Calu3 (cell line): ENCODE measurements at regions not wholly inside any gene's neighbourhood (a gene's known extent, or its start where the extent isn't known, plus 50 kb on each side); places are given as distances from the start of the nearest gene placed in this dataset.
A peak's percentile ranks its signal among the peaks of the same experiment; 100 is the strongest.

Source experiments
- BruUV-seq: library from RNA; stranded (reverse); fragments of 400-500 nt; replicated peaks from 2 replicates; lab custom pipeline; 2021; lab: Mats Ljungman, UMichigan
- CTCF ChIA-PET: fragments of 300-600 bp; sonication (Branson Sonifier 250); formaldehyde crosslinking; loops from one replicate; lab custom pipeline; 2022; ENCODE audit warnings: antibody characterized with exemption; lab: Charles Lee
- DNase-seq: peaks from one replicate; pipeline ENCODE4 v3.0.0; 2022
- H3K27ac Mint-ChIP-seq: one replicate; pipeline ENCODE4 v1.8.0; 2022; ENCODE audit warnings: mixed read lengths; ENCODE audit not compliant: unreplicated experiment
- H3K27me3 Mint-ChIP-seq: one replicate; pipeline ENCODE4 v1.8.0; 2022; ENCODE audit warnings: mixed read lengths; ENCODE audit not compliant: unreplicated experiment
- H3K36me3 Mint-ChIP-seq: one replicate; pipeline ENCODE4 v1.8.0; 2022; ENCODE audit warnings: mild to moderate bottlenecking, moderate library complexity, mixed read lengths; ENCODE audit not compliant: insufficient read depth, unreplicated experiment
- H3K4me1 Mint-ChIP-seq: one replicate; pipeline ENCODE4 v1.8.0; 2022; ENCODE audit warnings: mild to moderate bottlenecking, low read depth, mixed read lengths; ENCODE audit not compliant: unreplicated experiment
- H3K4me3 Mint-ChIP-seq: one replicate; pipeline ENCODE4 v1.8.0; 2022; ENCODE audit warnings: mild to moderate bottlenecking, low read depth, moderate library complexity, mixed read lengths; ENCODE audit not compliant: unreplicated experiment
- H3K9me3 Mint-ChIP-seq: one replicate; pipeline ENCODE4 v1.8.0; 2022; ENCODE audit warnings: low read depth, mixed read lengths; ENCODE audit not compliant: unreplicated experiment
- intact Hi-C: fragments of 100-400 bp; cut with micrococcal nuclease; formaldehyde crosslinking; loops from one replicate; pipeline ENCODE4 v1.10.0; 2022; ENCODE audit not compliant: unreplicated experiment
- TF ChIP-seq, protein P1 (sequence below): fragments of 200-600 bp; IDR thresholded peaks from one replicate; pipeline ENCODE4 v1.8.0; 2022; ENCODE audit warnings: antibody characterized with exemption; ENCODE audit not compliant: unreplicated experiment

DNA sequence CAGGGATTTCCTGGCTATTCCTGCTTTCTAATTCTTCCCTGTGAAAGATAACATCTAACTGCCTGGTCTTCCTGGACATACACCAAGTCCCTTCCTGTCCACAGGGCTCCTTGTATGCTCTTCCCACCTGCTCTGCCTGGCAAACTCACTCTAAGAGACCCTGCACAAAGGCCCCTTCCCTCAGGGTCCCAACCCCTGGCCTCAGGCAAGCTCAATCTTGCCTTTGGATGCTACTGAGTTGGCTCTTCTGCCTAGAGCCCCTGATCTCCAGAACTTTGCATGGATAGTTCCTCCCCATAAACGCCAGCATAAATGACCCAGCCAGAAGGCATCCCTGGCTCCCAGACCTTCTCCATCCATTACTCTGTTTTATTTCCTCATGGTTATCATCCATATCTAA, 98.3 kb upstream of the OTOS start:
- no peak for DNase-seq
- no TSS peak for BruUV-seq
- Mint-ChIP-seq H3K27me3 (peaks cover 26% of the 10 kb centered on the region), H3K4me3 (no peak overlapping the region), H3K27ac (peak overlapping the region; percentile 15), H3K36me3 (peaks cover 8% of the 10 kb centered on the region), H3K9me3 (peaks cover 4% of the 10 kb centered on the region), H3K4me1 (peaks cover 20% of the 10 kb centered on the region)
- intact Hi-C loops, result no loop called here
- TF ChIP-seq, protein P1, sequence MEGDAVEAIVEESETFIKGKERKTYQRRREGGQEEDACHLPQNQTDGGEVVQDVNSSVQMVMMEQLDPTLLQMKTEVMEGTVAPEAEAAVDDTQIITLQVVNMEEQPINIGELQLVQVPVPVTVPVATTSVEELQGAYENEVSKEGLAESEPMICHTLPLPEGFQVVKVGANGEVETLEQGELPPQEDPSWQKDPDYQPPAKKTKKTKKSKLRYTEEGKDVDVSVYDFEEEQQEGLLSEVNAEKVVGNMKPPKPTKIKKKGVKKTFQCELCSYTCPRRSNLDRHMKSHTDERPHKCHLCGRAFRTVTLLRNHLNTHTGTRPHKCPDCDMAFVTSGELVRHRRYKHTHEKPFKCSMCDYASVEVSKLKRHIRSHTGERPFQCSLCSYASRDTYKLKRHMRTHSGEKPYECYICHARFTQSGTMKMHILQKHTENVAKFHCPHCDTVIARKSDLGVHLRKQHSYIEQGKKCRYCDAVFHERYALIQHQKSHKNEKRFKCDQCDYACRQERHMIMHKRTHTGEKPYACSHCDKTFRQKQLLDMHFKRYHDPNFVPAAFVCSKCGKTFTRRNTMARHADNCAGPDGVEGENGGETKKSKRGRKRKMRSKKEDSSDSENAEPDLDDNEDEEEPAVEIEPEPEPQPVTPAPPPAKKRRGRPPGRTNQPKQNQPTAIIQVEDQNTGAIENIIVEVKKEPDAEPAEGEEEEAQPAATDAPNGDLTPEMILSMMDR, result no peak
- CTCF ChIA-PET, result interaction anchor here (1.1 kb wide), 1 partner anchor 17 kb away, joined by 4 read pairs; no protein-coding TSS in a partner anchor

DNA sequence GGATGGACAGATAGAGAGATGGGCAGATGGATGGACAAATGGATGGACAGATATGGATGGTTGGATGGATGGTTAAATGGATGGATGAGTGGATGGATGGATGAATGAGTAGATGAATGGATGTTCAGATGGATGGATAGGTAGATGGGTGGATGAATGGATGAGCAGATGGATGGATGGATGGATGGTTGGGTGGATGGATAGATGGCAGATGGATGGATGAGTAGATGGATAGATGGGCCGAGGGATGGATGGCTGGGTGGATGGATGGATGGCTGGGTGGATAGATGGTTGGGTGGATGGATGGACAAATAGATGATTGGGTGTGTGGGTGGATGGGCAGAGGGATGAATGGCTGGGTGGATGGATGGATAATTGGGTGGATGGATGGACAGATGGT, 98.9 kb upstream of the OTOS start:
- TF ChIP-seq, protein P1, result no peak
- BruUV-seq, result no TSS peak
- peaks cover 26% of the 10 kb centered on the region for H3K27me3 Mint-ChIP-seq

DNA sequence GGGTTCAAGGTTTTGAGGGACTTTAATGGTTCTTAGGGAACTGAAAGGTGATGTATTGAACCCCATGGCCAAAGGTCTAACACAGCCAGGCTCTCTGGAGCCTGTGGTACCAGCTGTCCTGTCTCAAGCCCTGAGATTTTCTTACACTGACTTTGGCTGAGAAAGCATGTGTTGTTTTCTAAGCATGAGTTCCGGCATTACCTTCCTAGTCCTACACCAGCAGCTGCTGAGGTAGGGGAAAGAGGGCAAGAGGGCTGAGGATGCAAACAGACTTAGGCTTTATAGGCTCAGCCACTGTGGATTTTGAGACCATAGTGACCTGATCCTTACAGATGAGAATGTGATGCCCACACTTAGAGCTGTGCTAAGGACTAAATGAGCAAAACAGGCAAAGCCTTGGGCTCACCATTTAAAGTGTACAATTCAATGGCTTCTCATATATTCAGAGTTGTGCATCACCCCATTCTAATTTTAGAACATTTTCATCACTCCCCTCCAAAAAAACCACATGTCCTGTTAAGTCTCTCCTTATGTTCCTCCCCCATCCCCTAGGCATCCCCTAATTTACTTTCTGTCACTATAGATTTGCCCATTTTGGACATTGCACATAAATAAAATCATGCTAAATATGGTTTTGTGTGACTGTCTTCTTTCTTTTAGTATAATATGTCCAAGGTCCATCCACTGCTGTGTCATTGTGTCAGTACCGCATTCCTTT, 99.7 kb upstream of the OTOS start:
- H3K27ac Mint-ChIP-seq, result no peak overlapping the region
- peaks cover 8% of the 10 kb centered on the region for H3K36me3 Mint-ChIP-seq
- intact Hi-C loops, result no loop called here
- peaks cover 26% of the 10 kb centered on the region for H3K27me3 Mint-ChIP-seq
- no peak overlapping the region for H3K4me3 Mint-ChIP-seq
- no TSS peak for BruUV-seq
- peaks cover 4% of the 10 kb centered on the region for H3K9me3 Mint-ChIP-seq
- TF ChIP-seq, protein P1, result no peak
- DNase-seq, result no peak
- CTCF ChIA-PET, result no interaction called here
- H3K4me1 Mint-ChIP-seq, result peaks cover 20% of the 10 kb centered on the region

More for the DNA sequence above, 98.9 kb upstream of the OTOS start:
- H3K27ac Mint-ChIP-seq, result no peak overlapping the region
- CTCF ChIA-PET, result no interaction called here
- H3K36me3 Mint-ChIP-seq, result peaks cover 8% of the 10 kb centered on the region
- peaks cover 4% of the 10 kb centered on the region for H3K9me3 Mint-ChIP-seq
- H3K4me1 Mint-ChIP-seq, result peaks cover 20% of the 10 kb centered on the region
- no peak for DNase-seq
- intact Hi-C loops, result no loop called here
- H3K4me3 Mint-ChIP-seq, result no peak overlapping the region

DNA sequence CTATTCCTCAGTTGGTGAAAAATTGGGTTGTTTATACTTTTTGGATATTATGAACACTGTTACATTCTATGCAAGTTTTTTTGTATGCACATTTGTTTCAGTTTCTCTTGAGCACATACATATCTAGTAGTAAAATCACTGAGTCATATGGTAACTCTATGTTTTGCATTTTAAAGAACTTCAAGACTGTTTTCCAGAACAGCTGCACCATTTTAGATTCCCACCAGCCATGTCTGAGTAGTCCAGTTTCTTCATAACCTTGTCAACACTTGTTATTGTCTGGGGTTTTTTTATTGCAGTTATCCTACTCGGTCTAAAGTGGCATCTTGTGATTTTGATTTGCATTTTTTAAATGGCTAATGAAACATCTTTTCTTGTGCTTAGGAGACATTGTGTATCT, 100.3 kb upstream of the OTOS start:
- H3K4me1 Mint-ChIP-seq, result peaks cover 20% of the 10 kb centered on the region
- H3K27ac Mint-ChIP-seq, result no peak overlapping the region
- H3K4me3 Mint-ChIP-seq, result no peak overlapping the region
- CTCF ChIA-PET, result no interaction called here
- peaks cover 4% of the 10 kb centered on the region for H3K9me3 Mint-ChIP-seq
- TF ChIP-seq, protein P1, result no peak
- intact Hi-C loops, result no loop called here
- peaks cover 26% of the 10 kb centered on the region for H3K27me3 Mint-ChIP-seq
- no peak for DNase-seq
- no TSS peak for BruUV-seq
- H3K36me3 Mint-ChIP-seq, result peaks cover 8% of the 10 kb centered on the region
